Cerebellar cortex (tissue), 1 donor: ENCODE measurements at regions not wholly inside any gene's neighbourhood (a gene's known extent, or its start where the extent isn't known, plus 50 kb on each side); places are given as distances from the start of the nearest gene placed in this dataset.
A peak's percentile ranks its signal among the peaks of the same experiment; 100 is the strongest.

ENCODE experiments used
- DNase-seq: peaks from one replicate; pipeline ENCODE4 v3.0.0-alpha.2; 2015; ENCODE audit warnings: low spot score

GRCh38 chr5:105806596-105806995 lies 1864.1 kb downstream of the EFNA5 start:
- DNase-seq: no peak

DNA sequence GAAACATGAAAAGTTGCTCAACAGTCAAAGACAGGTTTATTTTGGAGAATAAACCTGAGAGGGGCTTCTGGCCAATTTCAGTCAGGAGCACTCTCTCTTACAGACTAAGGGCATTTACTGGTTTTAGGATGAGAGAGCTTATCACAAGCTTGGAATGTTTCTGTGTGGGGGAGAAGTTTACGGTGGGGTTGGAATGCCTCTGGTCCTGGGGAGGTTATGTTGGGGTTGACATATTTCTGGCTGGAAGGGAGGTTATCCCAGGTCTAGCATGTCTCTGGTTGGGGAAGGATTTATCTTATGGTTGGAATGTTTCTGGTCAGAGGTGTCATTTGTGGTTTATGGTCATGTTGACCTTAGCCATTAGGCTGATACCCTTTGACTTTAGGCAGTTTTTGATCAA lies 1867.3 kb downstream of the EFNA5 start:
- DNase-seq: no peak

GRCh38 chr5:105794578-105794977 lies 1876.2 kb downstream of the EFNA5 start:
- no peak for DNase-seq

DNA sequence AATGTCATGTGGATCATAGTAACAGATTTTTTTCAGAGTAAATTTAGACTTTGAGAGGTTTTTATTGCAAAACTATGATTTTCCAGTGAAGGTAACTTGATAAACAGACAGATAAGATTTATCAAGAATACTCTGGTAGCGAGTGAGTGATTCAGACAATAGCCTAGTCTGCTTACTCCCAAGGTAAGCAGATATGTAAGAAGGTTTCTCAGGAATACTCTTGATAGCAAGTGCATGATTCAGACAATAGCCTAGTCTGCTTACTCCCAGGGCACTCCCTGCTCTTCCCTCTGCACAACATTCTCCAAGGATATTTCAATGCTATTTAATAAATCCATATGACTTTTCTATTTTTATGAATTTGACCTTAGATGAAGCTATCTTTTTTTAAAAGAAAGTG lies 1881.5 kb downstream of the EFNA5 start:
- no peak for DNase-seq

- DNase-seq: no peak
These were observed 1886.9 kb downstream of the EFNA5 start for GRCh38 chr5:105783811-105784210.

- DNase-seq: no peak
These were observed 1888.2 kb downstream of the EFNA5 start for GRCh38 chr5:105782501-105782900.

- no peak for DNase-seq
These were observed 1897.5 kb downstream of the EFNA5 start for GRCh38 chr5:105773241-105773640.

GRCh38 chr5:105767267-105767666 lies 1903.5 kb downstream of the EFNA5 start:
- no peak for DNase-seq

DNA sequence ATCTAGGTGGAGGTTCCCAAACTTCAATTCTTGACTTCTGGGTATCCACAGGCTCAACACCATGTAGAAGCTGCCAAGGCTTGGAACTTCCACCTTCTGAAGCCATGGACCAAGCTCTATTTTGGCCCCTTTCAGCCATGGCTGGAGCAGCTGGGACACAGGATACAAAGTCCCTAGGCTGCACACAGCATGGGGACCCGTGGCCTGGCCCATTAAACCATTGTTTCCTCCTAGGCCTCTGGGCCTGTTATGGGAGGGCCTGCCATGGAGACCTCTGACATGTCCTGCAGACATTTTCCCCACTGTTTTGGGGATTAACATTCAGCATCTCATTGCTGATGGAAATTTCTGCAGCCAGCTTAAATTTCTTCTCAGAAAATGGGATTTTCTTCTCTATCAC lies 1908.0 kb downstream of the EFNA5 start:
- no peak for DNase-seq

GRCh38 chr5:105754056-105754455 lies 1916.7 kb downstream of the EFNA5 start:
- DNase-seq: no peak

DNA sequence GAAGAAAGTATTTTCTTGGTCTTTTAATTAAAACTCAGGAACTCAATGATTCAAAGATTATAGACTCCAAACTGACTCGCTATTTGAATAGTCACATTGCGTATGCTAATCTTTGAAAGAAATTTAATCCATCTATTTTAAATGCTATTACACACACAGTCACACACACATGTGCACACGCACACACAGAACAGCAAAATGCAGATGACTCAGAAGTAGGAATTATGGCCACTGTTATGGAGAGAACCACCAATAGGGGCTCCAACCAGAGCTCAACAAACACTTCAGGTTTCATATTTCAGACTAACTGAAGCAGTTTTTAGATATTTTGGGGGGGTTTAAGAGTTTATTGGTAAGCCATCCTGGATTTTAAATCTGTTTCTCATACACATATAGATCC lies 1917.9 kb downstream of the EFNA5 start:
- DNase-seq: no peak

- DNase-seq: no peak
These were observed 1918.8 kb downstream of the EFNA5 start for GRCh38 chr5:105751908-105752307.

GRCh38 chr5:105745111-105745510 lies 1925.6 kb downstream of the EFNA5 start:
- no peak for DNase-seq

DNA sequence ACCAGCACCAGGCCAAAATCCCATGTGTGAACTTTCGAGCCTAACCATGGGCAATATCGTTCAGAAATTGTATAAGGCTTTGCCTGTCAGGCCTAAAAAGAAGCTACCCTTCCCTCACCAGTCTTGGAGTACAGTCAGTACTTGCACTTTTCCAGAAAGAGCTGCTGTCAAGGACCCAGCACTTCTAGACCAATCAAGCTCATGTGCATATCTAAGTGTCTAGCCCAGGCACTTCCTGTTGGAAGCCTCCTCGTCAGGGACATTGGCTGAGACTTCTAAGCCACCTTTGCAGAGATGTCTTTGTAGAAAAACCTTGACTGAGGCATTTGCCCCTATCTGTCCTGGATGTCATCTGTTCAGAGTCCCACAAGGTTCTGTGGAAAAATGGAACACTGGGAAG lies 1930.5 kb downstream of the EFNA5 start:
- DNase-seq: no peak

- no peak for DNase-seq
These were observed 1931.0 kb downstream of the EFNA5 start for GRCh38 chr5:105739732-105740131.

GRCh38 chr5:105735704-105736103 lies 1935.0 kb downstream of the EFNA5 start:
- DNase-seq: no peak

DNA sequence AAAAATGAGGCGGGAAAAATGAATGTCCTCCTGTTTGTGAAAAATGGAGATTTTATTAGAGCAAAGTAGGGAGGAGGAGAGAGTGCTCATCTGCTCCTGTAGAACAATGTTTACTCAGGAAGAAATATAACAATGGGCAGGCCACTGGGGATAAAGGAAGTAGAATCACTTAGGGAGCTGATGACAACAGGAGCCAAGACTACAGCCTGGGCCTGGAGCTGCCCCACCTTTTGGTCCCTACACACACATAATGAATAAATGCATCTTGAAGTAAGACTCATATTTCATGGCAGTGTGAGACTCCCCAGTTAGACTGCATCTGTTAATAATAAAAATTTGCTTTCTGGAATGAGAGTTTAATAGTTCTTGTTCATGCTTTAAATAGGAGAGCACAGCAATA lies 1939.8 kb downstream of the EFNA5 start:
- DNase-seq: no peak

GRCh38 chr5:105726093-105726492 lies 1944.6 kb downstream of the EFNA5 start:
- DNase-seq: no peak

DNA sequence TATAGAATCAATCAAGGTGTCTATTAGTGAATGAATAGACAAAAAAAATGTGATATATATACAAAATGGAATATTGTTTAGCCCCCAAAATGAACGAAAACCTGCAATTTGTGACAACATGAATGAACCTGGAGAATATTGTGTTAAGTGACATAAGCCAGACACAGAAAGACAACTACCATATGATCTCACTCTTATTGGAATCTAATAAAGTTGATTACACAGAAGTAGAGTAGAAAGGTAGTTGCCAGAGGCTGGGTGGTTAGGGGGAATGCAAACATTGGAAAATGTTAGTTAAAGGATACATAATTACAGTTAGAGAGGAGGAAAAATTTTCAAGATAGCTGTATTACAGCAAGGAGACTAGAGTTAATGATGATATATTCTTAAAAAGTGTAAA lies 1962.3 kb downstream of the EFNA5 start:
- no peak for DNase-seq

DNA sequence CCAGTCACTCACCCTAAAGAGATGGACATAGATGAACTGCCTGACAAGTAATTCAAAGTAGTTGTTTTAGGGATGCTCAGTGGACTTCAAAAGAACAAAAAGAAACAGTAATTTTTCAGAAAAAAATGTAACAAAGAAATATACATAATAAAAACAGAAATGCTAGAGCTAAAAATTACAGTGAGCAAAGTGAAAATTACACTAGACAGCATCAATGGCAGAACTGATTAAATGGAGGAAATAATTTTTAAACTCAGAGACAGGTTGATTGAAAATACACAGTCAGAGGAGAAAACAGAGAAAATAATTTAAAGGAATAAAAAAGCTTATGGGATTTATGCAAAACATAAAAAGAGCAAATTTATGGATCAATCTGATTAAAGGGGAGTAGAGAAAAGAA lies 1968.4 kb downstream of the EFNA5 start:
- DNase-seq: no peak

DNA sequence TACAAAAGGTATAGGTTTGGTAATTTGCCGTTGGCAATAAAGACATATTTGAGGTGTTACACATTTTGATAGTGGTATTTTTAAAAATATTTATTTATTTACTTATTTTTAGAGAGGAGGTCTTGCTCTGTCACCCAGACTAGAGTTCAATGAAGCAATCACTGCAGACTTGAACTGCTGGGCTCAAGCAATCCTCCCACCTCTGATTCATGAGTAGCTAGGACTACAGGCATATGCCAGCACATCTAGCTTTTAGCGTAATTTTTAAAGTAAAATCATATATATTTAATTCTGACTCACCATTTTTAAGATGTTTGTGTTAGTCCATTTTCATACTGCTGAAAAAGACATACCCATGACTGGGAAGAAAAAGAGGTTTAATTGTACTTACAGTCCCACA lies 1974.3 kb downstream of the EFNA5 start:
- no peak for DNase-seq

DNA sequence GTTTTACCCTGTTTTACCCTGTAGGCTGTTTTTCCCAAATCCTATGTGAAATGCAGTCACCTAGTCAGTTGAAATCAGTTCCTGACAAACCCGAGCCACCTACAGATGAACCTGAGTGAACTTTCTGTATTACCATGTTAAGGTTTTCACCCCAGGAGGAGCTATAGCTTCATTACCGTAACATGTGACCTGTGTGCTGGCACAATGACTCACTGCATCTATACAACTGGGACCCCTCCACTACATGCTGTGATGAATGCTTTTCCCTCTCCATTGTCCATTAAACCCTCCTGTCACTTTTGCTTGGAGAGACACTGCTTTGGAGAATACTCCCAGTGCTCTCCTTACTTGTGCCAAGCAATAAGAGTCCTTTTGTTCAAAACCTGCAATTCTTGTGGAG lies 1974.8 kb downstream of the EFNA5 start:
- no peak for DNase-seq

DNA sequence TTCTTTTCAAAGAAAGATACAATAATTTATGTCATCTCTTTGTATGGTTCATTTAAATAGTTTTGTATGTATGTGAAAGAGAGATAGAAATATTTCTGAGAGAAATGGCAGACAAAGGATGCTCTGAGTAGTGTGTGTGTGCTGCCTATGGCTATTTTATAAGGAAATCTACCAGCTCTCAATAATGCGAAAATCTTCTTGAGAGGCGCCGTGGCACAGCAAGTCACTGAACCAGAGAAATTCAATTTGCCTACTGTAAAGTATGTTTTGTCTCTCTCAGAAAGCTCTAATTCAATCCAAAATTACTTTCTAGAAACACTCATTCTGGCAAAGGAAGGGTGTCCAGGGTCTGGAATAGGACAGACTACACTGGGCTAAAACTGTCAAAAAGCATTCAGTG lies 1981.1 kb downstream of the EFNA5 start:
- DNase-seq: no peak

- peak; percentile 60 for DNase-seq
These were observed 1982.4 kb downstream of the EFNA5 start for GRCh38 chr5:105688227-105688792.

GRCh38 chr5:105687493-105687892 lies 1983.2 kb downstream of the EFNA5 start:
- peak; percentile 12 for DNase-seq
